ENCODE measurements at regions not wholly inside any gene's neighbourhood (a gene's known extent, or its start where the extent isn't known, plus 50 kb on each side); places are given as distances from the start of the nearest gene placed in this dataset.
"Not testable (repeated sequence)": the region's sequence is repeated elsewhere in the genome, so short reads cannot be mapped to it uniquely, and the experiment has no call there.

DNA sequence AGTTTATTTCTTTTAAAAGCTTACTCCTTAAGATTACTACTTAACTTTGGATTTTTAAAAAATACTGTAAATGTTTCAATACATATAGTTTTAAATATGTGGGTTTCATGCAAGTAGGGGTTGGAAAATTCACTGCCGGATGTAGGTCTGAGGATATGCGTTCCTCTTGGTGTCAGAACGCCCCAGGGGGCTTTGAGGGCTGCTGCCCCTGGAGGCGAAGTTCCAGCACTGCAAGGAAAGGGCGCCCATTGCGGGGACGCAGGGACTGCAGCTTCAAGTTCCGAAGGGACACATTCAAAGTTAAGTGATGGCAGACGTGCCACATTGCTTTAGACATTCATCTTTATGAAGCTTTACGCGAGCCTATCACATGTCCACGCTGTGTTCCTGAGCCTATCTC is 152.9 kb downstream of the SOD2 start:
- no peak for DNase-seq (ENCODE audit: low read depth, low spot score)
- H3K27me3 ChIP-seq (ENCODE audit: control insufficient read depth, extremely low read depth, insufficient read depth, low read length), result no peaks in the 10 kb centered on the region
- H3K4me2 ChIP-seq (ENCODE audit: control insufficient read depth, extremely low read depth, insufficient read depth, low read depth, low read length), result no peak overlapping the region
- H3K36me3 ChIP-seq (ENCODE audit: control insufficient read depth in 2 of 2, extremely low read depth in 1 of 2, insufficient read depth in 2 of 2, low read length in 2 of 2), result no peaks in the 10 kb centered on the region
- H3K9me3 ChIP-seq (ENCODE audit: control insufficient read depth, low read depth, low read length), result no peaks in the 10 kb centered on the region
- H3K79me2 ChIP-seq (ENCODE audit: control insufficient read depth, insufficient read depth, low read length), result no peaks in the 10 kb centered on the region
- no peak for FAIRE-seq
- no peak overlapping the region for H3K9ac ChIP-seq (ENCODE audit: control insufficient read depth, extremely low read depth, insufficient read depth, low read length)
- H2AFZ ChIP-seq (ENCODE audit: control insufficient read depth, low read length), result no peak overlapping the region
- H4K20me1 ChIP-seq (ENCODE audit: control insufficient read depth, extremely low read depth, insufficient read depth, low read length), result no peaks in the 10 kb centered on the region
- TF ChIP-seq, protein P1, sequence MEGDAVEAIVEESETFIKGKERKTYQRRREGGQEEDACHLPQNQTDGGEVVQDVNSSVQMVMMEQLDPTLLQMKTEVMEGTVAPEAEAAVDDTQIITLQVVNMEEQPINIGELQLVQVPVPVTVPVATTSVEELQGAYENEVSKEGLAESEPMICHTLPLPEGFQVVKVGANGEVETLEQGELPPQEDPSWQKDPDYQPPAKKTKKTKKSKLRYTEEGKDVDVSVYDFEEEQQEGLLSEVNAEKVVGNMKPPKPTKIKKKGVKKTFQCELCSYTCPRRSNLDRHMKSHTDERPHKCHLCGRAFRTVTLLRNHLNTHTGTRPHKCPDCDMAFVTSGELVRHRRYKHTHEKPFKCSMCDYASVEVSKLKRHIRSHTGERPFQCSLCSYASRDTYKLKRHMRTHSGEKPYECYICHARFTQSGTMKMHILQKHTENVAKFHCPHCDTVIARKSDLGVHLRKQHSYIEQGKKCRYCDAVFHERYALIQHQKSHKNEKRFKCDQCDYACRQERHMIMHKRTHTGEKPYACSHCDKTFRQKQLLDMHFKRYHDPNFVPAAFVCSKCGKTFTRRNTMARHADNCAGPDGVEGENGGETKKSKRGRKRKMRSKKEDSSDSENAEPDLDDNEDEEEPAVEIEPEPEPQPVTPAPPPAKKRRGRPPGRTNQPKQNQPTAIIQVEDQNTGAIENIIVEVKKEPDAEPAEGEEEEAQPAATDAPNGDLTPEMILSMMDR (optimal IDR thresholded peaks at IDR 0.05 in 1 of 3, IDR thresholded peaks at IDR 0.05 in 1 of 3, conservative IDR thresholded peaks at IDR 0.05 in 1 of 3; ENCODE audit: extremely low read depth in 1 of 3, insufficient read depth in 2 of 3, low read length in 3 of 3), result peak; percentile 17 to 26 (median 26)
- no peak for TF ChIP-seq EZH2 (IDR thresholded peaks at IDR 0.05; ENCODE audit: low read length)
- no peak overlapping the region for H3K27ac ChIP-seq (ENCODE audit: control insufficient read depth, insufficient read depth, low read length)
- dilution Hi-C loops (cut with MboI; ENCODE audit: extremely low pct_ligation_motif_present, low sequenced_read_pairs), result no loop called here
- no peak overlapping the region for H3K4me3 ChIP-seq (ENCODE audit: control insufficient read depth in 2 of 3, extremely low read depth in 1 of 3, insufficient read depth in 2 of 3, low read depth in 1 of 3, low read length in 3 of 3)
- no peaks in the 10 kb centered on the region for H3K9me1 ChIP-seq (ENCODE audit: control insufficient read depth, extremely low read depth, insufficient read depth, low read length)
- no peaks in the 10 kb centered on the region for H3K4me1 ChIP-seq (ENCODE audit: control insufficient read depth, extremely low read depth, insufficient read depth, low read length)

DNA sequence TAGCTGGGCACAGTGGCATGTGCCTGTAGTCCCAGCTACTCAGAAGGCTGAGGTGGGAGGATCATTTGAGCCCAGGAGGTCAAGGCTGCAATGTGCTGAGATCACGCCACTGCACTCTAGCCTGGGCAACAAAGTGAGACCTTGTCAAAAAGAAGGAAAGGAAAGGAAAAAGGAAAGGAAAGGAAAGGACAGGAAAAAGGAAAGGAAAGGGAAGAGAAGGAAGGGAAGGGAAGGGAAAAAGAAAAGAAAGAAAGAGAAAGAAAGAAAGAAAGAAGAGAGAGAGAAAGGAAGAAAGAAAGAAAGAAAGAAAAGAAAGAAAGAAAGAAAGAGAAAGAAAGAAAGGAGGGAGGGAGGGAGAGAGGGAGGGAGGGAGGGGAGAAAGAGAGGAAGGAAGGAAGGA is 155.0 kb downstream of the SOD2 start:
- H3K9ac ChIP-seq (ENCODE audit: control insufficient read depth, extremely low read depth, insufficient read depth, low read length); DNase-seq (ENCODE audit: low read depth, low spot score); H3K4me3 ChIP-seq (ENCODE audit: control insufficient read depth in 2 of 3, extremely low read depth in 1 of 3, insufficient read depth in 2 of 3, low read depth in 1 of 3, low read length in 3 of 3); FAIRE-seq; H2AFZ ChIP-seq (ENCODE audit: control insufficient read depth, low read length); H3K36me3 ChIP-seq (ENCODE audit: control insufficient read depth in 2 of 2, extremely low read depth in 1 of 2, insufficient read depth in 2 of 2, low read length in 2 of 2); dilution Hi-C loops (cut with MboI; ENCODE audit: extremely low pct_ligation_motif_present, low sequenced_read_pairs); H3K27ac ChIP-seq (ENCODE audit: control insufficient read depth, insufficient read depth, low read length); H3K27me3 ChIP-seq (ENCODE audit: control insufficient read depth, extremely low read depth, insufficient read depth, low read length); H4K20me1 ChIP-seq (ENCODE audit: control insufficient read depth, extremely low read depth, insufficient read depth, low read length); H3K79me2 ChIP-seq (ENCODE audit: control insufficient read depth, insufficient read depth, low read length); H3K9me1 ChIP-seq (ENCODE audit: control insufficient read depth, extremely low read depth, insufficient read depth, low read length); H3K4me2 ChIP-seq (ENCODE audit: control insufficient read depth, extremely low read depth, insufficient read depth, low read depth, low read length); H3K4me1 ChIP-seq (ENCODE audit: control insufficient read depth, extremely low read depth, insufficient read depth, low read length); H3K9me3 ChIP-seq (ENCODE audit: control insufficient read depth, low read depth, low read length): not testable (repeated sequence)

DNA sequence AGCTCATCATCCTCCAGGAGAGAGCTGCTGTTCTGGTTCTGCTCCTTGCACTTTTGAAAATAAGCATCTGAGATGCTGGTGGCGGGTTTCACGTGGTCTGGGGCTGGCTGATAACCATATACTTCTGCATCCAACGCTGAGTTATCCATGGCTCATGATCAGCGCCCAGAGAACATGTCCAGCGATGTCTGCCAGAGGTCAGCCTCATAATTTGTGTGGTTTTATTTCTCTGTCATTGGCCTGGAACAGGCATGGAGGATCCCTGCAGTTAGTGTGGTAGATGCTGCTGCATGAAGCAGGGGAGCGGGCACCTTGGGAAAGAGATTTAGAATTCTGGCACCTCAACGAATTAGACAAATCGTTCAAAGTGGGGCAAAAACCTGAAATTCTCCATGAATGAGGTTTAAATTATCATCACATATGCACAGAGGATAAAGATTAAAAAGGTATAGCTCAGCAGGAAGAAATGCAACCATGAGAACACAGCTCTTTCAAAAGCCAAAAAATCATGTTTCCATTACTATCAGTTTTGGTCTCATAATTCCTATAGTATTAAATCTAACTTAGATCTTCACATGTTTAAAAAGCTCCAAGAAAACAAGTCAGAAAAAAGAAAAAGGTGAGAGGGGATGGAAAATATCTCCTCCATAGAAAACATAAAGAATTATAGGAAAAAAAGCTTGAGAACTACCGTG is 157.2 kb downstream of the SOD2 start:
- TF ChIP-seq EZH2 (IDR thresholded peaks at IDR 0.05; ENCODE audit: low read length), result no peak
- TF ChIP-seq, protein P1 (optimal IDR thresholded peaks at IDR 0.05 in 1 of 3, IDR thresholded peaks at IDR 0.05 in 1 of 3, conservative IDR thresholded peaks at IDR 0.05 in 1 of 3; ENCODE audit: extremely low read depth in 1 of 3, insufficient read depth in 2 of 3, low read length in 3 of 3), result no peak
- no peaks in the 10 kb centered on the region for H3K27me3 ChIP-seq (ENCODE audit: control insufficient read depth, extremely low read depth, insufficient read depth, low read length)
- dilution Hi-C loops (cut with MboI; ENCODE audit: extremely low pct_ligation_motif_present, low sequenced_read_pairs), result no loop called here
- no peak overlapping the region for H3K4me3 ChIP-seq (ENCODE audit: control insufficient read depth in 2 of 3, extremely low read depth in 1 of 3, insufficient read depth in 2 of 3, low read depth in 1 of 3, low read length in 3 of 3)
- no peak overlapping the region for H3K9ac ChIP-seq (ENCODE audit: control insufficient read depth, extremely low read depth, insufficient read depth, low read length)
- H2AFZ ChIP-seq (ENCODE audit: control insufficient read depth, low read length), result no peak overlapping the region
- no peaks in the 10 kb centered on the region for H3K4me1 ChIP-seq (ENCODE audit: control insufficient read depth, extremely low read depth, insufficient read depth, low read length)
- no peaks in the 10 kb centered on the region for H3K9me1 ChIP-seq (ENCODE audit: control insufficient read depth, extremely low read depth, insufficient read depth, low read length)
- H3K79me2 ChIP-seq (ENCODE audit: control insufficient read depth, insufficient read depth, low read length), result no peaks in the 10 kb centered on the region
- H3K36me3 ChIP-seq (ENCODE audit: control insufficient read depth in 2 of 2, extremely low read depth in 1 of 2, insufficient read depth in 2 of 2, low read length in 2 of 2), result no peaks in the 10 kb centered on the region
- FAIRE-seq, result no peak
- no peaks in the 10 kb centered on the region for H3K9me3 ChIP-seq (ENCODE audit: control insufficient read depth, low read depth, low read length)
- no peak for DNase-seq (ENCODE audit: low read depth, low spot score)
- no peaks in the 10 kb centered on the region for H4K20me1 ChIP-seq (ENCODE audit: control insufficient read depth, extremely low read depth, insufficient read depth, low read length)
- no peak overlapping the region for H3K4me2 ChIP-seq (ENCODE audit: control insufficient read depth, extremely low read depth, insufficient read depth, low read depth, low read length)
- H3K27ac ChIP-seq (ENCODE audit: control insufficient read depth, insufficient read depth, low read length), result no peak overlapping the region

Data from keratinocyte (primary cell).